ENCODE measurements at regions not wholly inside any gene's neighbourhood (a gene's known extent, or its start where the extent isn't known, plus 50 kb on each side); places are given as distances from the start of the nearest gene placed in this dataset.

GRCh38 chr13:88376760-88377388 lies 705.7 kb downstream of the SLITRK5 start:
- Histone ChIP-seq H3K18ac (ENCODE audit: low read length) (no peak overlapping the region), H3K9ac (ENCODE audit: low read length) (no peak overlapping the region), H4K12ac (ENCODE audit: low read depth, low read length) (no peak overlapping the region), H3K14ac (ENCODE audit: low read length) (no peak overlapping the region), H2BK5ac (ENCODE audit: low read depth, low read length, poor library complexity) (no peak overlapping the region), H3K36me3 (ENCODE audit: control insufficient read depth in 1 of 2, insufficient read depth in 2 of 2, low read length in 2 of 2) (no peaks in the 10 kb centered on the region), H3K79me2 (ENCODE audit: control insufficient read depth, insufficient read depth, low read length, poor library complexity) (no peaks in the 10 kb centered on the region), H3K23ac (ENCODE audit: low read length) (no peak overlapping the region), H3K27ac (ENCODE audit: low read depth, low read length) (no peak overlapping the region), H3K4ac (ENCODE audit: low read depth, low read length) (no peak overlapping the region), H3K9me3 (ENCODE audit: insufficient read depth, low read depth, low read length) (no peaks in the 10 kb centered on the region), H2BK12ac (ENCODE audit: low read length) (no peak overlapping the region), H3K4me1 (ENCODE audit: control insufficient read depth in 1 of 2, insufficient read depth in 2 of 2, low read length in 2 of 2) (no peaks in the 10 kb centered on the region), H3K4me2 (ENCODE audit: low read length) (no peak overlapping the region), H3K4me3 (ENCODE audit: low read depth, low read length) (no peak overlapping the region), H2AK5ac (ENCODE audit: low read length) (no peak overlapping the region), H4K8ac (ENCODE audit: low read depth, low read length) (no peak overlapping the region), H3K27me3 (ENCODE audit: insufficient read depth, low read length) (no peaks in the 10 kb centered on the region), H2BK120ac (ENCODE audit: insufficient read depth, low read length, poor library complexity) (no peak overlapping the region), H3K79me1 (ENCODE audit: low read length) (no peaks in the 10 kb centered on the region), H4K91ac (ENCODE audit: low read depth, low read length) (no peak overlapping the region), H2AFZ (ENCODE audit: insufficient read depth, low read length, poor library complexity) (no peak overlapping the region)
- DNase-seq = no peak
- no CpG with 5 or more reads among the region's 2 CpGs for WGBS (ENCODE audit: extremely low coverage, insufficient coverage, insufficient read length)

GRCh38 chr13:88377852-88378251 lies 706.7 kb downstream of the SLITRK5 start:
- H3K36me3 ChIP-seq (ENCODE audit: control insufficient read depth in 1 of 2, insufficient read depth in 2 of 2, low read length in 2 of 2) = no peaks in the 10 kb centered on the region
- H4K91ac ChIP-seq (ENCODE audit: low read depth, low read length) = no peak overlapping the region
- no peak overlapping the region for H2AK5ac ChIP-seq (ENCODE audit: low read length)
- no peak overlapping the region for H4K12ac ChIP-seq (ENCODE audit: low read depth, low read length)
- H2BK120ac ChIP-seq (ENCODE audit: insufficient read depth, low read length, poor library complexity) = no peak overlapping the region
- no peak overlapping the region for H3K18ac ChIP-seq (ENCODE audit: low read length)
- no peak overlapping the region for H3K4me3 ChIP-seq (ENCODE audit: low read depth, low read length)
- no peak for DNase-seq
- no peaks in the 10 kb centered on the region for H3K27me3 ChIP-seq (ENCODE audit: insufficient read depth, low read length)
- H3K9ac ChIP-seq (ENCODE audit: low read length) = no peak overlapping the region
- H3K9me3 ChIP-seq (ENCODE audit: insufficient read depth, low read depth, low read length) = no peaks in the 10 kb centered on the region
- H3K14ac ChIP-seq (ENCODE audit: low read length) = no peak overlapping the region
- no peak overlapping the region for H3K4ac ChIP-seq (ENCODE audit: low read depth, low read length)
- no CpG with 5 or more reads among the region's 2 CpGs for WGBS (ENCODE audit: extremely low coverage, insufficient coverage, insufficient read length)
- H2BK12ac ChIP-seq (ENCODE audit: low read length) = no peak overlapping the region
- H3K27ac ChIP-seq (ENCODE audit: low read depth, low read length) = no peak overlapping the region
- no peaks in the 10 kb centered on the region for H3K79me1 ChIP-seq (ENCODE audit: low read length)
- H3K4me2 ChIP-seq (ENCODE audit: low read length) = no peak overlapping the region
- H2AFZ ChIP-seq (ENCODE audit: insufficient read depth, low read length, poor library complexity) = no peak overlapping the region
- H4K8ac ChIP-seq (ENCODE audit: low read depth, low read length) = no peak overlapping the region
- H3K4me1 ChIP-seq (ENCODE audit: control insufficient read depth in 1 of 2, insufficient read depth in 2 of 2, low read length in 2 of 2) = no peaks in the 10 kb centered on the region
- no peaks in the 10 kb centered on the region for H3K79me2 ChIP-seq (ENCODE audit: control insufficient read depth, insufficient read depth, low read length, poor library complexity)
- no peak overlapping the region for H3K23ac ChIP-seq (ENCODE audit: low read length)
- H2BK5ac ChIP-seq (ENCODE audit: low read depth, low read length, poor library complexity) = no peak overlapping the region

GRCh38 chr13:88384542-88384941 lies 713.4 kb downstream of the SLITRK5 start:
- Histone ChIP-seq H3K18ac (ENCODE audit: low read length) (no peak overlapping the region), H3K9ac (ENCODE audit: low read length) (no peak overlapping the region), H3K4me3 (ENCODE audit: low read depth, low read length) (no peak overlapping the region), H3K27me3 (ENCODE audit: insufficient read depth, low read length) (no peaks in the 10 kb centered on the region), H3K14ac (ENCODE audit: low read length) (no peak overlapping the region), H4K91ac (ENCODE audit: low read depth, low read length) (no peak overlapping the region), H2AK5ac (ENCODE audit: low read length) (no peak overlapping the region), H3K27ac (ENCODE audit: low read depth, low read length) (no peak overlapping the region), H3K36me3 (ENCODE audit: control insufficient read depth in 1 of 2, insufficient read depth in 2 of 2, low read length in 2 of 2) (no peaks in the 10 kb centered on the region), H3K4me2 (ENCODE audit: low read length) (no peak overlapping the region), H4K12ac (ENCODE audit: low read depth, low read length) (no peak overlapping the region), H2BK120ac (ENCODE audit: insufficient read depth, low read length, poor library complexity) (no peak overlapping the region), H4K8ac (ENCODE audit: low read depth, low read length) (no peak overlapping the region), H3K4me1 (ENCODE audit: control insufficient read depth in 1 of 2, insufficient read depth in 2 of 2, low read length in 2 of 2) (no peaks in the 10 kb centered on the region), H3K79me1 (ENCODE audit: low read length) (no peaks in the 10 kb centered on the region), H3K79me2 (ENCODE audit: control insufficient read depth, insufficient read depth, low read length, poor library complexity) (no peaks in the 10 kb centered on the region), H3K9me3 (ENCODE audit: insufficient read depth, low read depth, low read length) (no peaks in the 10 kb centered on the region), H2AFZ (ENCODE audit: insufficient read depth, low read length, poor library complexity) (no peak overlapping the region), H2BK5ac (ENCODE audit: low read depth, low read length, poor library complexity) (no peak overlapping the region), H3K23ac (ENCODE audit: low read length) (no peak overlapping the region), H3K4ac (ENCODE audit: low read depth, low read length) (no peak overlapping the region), H2BK12ac (ENCODE audit: low read length) (no peak overlapping the region)
- no peak for DNase-seq

GRCh38 chr13:88395804-88396203 lies 724.6 kb downstream of the SLITRK5 start:
- Histone ChIP-seq H4K91ac (ENCODE audit: low read depth, low read length) (no peak overlapping the region), H3K4ac (ENCODE audit: low read depth, low read length) (no peak overlapping the region), H2BK12ac (ENCODE audit: low read length) (no peak overlapping the region), H3K18ac (ENCODE audit: low read length) (no peak overlapping the region), H4K8ac (ENCODE audit: low read depth, low read length) (no peak overlapping the region), H3K14ac (ENCODE audit: low read length) (no peak overlapping the region), H3K27me3 (ENCODE audit: insufficient read depth, low read length) (no peaks in the 10 kb centered on the region), H2BK120ac (ENCODE audit: insufficient read depth, low read length, poor library complexity) (no peak overlapping the region), H3K79me2 (ENCODE audit: control insufficient read depth, insufficient read depth, low read length, poor library complexity) (no peaks in the 10 kb centered on the region), H3K9me3 (ENCODE audit: insufficient read depth, low read depth, low read length) (peaks cover 2% of the 10 kb centered on the region), H3K4me2 (ENCODE audit: low read length) (no peak overlapping the region), H2AK5ac (ENCODE audit: low read length) (no peak overlapping the region), H3K36me3 (ENCODE audit: control insufficient read depth in 1 of 2, insufficient read depth in 2 of 2, low read length in 2 of 2) (no peaks in the 10 kb centered on the region), H3K27ac (ENCODE audit: low read depth, low read length) (no peak overlapping the region), H2BK5ac (ENCODE audit: low read depth, low read length, poor library complexity) (no peak overlapping the region), H3K4me3 (ENCODE audit: low read depth, low read length) (no peak overlapping the region), H2AFZ (ENCODE audit: insufficient read depth, low read length, poor library complexity) (no peak overlapping the region), H3K79me1 (ENCODE audit: low read length) (no peaks in the 10 kb centered on the region), H3K9ac (ENCODE audit: low read length) (no peak overlapping the region), H4K12ac (ENCODE audit: low read depth, low read length) (no peak overlapping the region), H3K4me1 (ENCODE audit: control insufficient read depth in 1 of 2, insufficient read depth in 2 of 2, low read length in 2 of 2) (no peaks in the 10 kb centered on the region), H3K23ac (ENCODE audit: low read length) (no peak overlapping the region)
- no peak for DNase-seq

Data from trophoblast cell (in vitro differentiated cells and primary cell).